ENCODE measurements at regions not wholly inside any gene's neighbourhood (a gene's known extent, or its start where the extent isn't known, plus 50 kb on each side); places are given as distances from the start of the nearest gene placed in this dataset.

- TF ChIP-seq PRDM2 (tag by site-specific recombination; IDR thresholded peaks at IDR 0.05; ENCODE audit: borderline replicate concordance) (no peak), HOXD13 (CRISPR knock-in tag; IDR thresholded peaks at IDR 0.05; ENCODE audit: borderline replicate concordance) (peak; percentile 79; the same call in 1 of the 2 replicates), GLI2 (tag by site-specific recombination; IDR thresholded peaks at IDR 0.05; ENCODE audit: borderline replicate concordance, low read depth) (no peak), ZNF140 (tag by site-specific recombination; IDR thresholded peaks at IDR 0.05) (no peak), BCL11B (tag by site-specific recombination; IDR thresholded peaks at IDR 0.05; ENCODE audit: low read depth) (no peak), ZNF837 (tag by site-specific recombination; IDR thresholded peaks at IDR 0.05) (no peak), PRDM1 (tag by site-specific recombination; IDR thresholded peaks at IDR 0.05) (0 out of 2 replicates have a peak, but pooled peaks have one; percentile 21), ZNF549 (tag by site-specific recombination; IDR thresholded peaks at IDR 0.05) (no peak), HIC1 (tag by site-specific recombination; IDR thresholded peaks at IDR 0.05) (0 out of 2 replicates have a peak, but pooled peaks have one; percentile 37), ZNF266 (tag by site-specific recombination; IDR thresholded peaks at IDR 0.05; ENCODE audit: low read depth) (no peak), YY2 (tag by site-specific recombination; IDR thresholded peaks at IDR 0.05) (no peak), YY1 (tag by site-specific recombination; IDR thresholded peaks at IDR 0.05) (no peak), ZNF366 (tag by site-specific recombination; conservative IDR thresholded peaks at IDR 0.05) (peak; percentile 31; the same call in 1 of the 2 replicates), ZNF114 (tag by site-specific recombination; IDR thresholded peaks at IDR 0.05) (no peak), ZNF423 (tag by site-specific recombination; IDR thresholded peaks at IDR 0.05) (no peak), BCL6B (tag by site-specific recombination; IDR thresholded peaks at IDR 0.05) (0 out of 2 replicates have a peak, but pooled peaks have one; percentile 39), GFI1B (tag by site-specific recombination; IDR thresholded peaks at IDR 0.05) (no peak), ZEB2 (tag by site-specific recombination; IDR thresholded peaks at IDR 0.05) (no peak), ZSCAN4 (tag by site-specific recombination; IDR thresholded peaks at IDR 0.05) (no peak), ZNF23 (tag by site-specific recombination; IDR thresholded peaks at IDR 0.05; ENCODE audit: borderline replicate concordance) (no peak), ZNF610 (tag by site-specific recombination; IDR thresholded peaks at IDR 0.05; ENCODE audit: borderline replicate concordance) (no peak), ZNF639 (tag by site-specific recombination; IDR thresholded peaks at IDR 0.05) (no peak), ZNF394 (tag by site-specific recombination; IDR thresholded peaks at IDR 0.05; ENCODE audit: borderline replicate concordance) (no peak), ZBTB48 (tag by site-specific recombination; IDR thresholded peaks at IDR 0.05) (no peak)
- TF ChIP-seq, protein P1, sequence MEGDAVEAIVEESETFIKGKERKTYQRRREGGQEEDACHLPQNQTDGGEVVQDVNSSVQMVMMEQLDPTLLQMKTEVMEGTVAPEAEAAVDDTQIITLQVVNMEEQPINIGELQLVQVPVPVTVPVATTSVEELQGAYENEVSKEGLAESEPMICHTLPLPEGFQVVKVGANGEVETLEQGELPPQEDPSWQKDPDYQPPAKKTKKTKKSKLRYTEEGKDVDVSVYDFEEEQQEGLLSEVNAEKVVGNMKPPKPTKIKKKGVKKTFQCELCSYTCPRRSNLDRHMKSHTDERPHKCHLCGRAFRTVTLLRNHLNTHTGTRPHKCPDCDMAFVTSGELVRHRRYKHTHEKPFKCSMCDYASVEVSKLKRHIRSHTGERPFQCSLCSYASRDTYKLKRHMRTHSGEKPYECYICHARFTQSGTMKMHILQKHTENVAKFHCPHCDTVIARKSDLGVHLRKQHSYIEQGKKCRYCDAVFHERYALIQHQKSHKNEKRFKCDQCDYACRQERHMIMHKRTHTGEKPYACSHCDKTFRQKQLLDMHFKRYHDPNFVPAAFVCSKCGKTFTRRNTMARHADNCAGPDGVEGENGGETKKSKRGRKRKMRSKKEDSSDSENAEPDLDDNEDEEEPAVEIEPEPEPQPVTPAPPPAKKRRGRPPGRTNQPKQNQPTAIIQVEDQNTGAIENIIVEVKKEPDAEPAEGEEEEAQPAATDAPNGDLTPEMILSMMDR (tag by site-specific recombination; IDR thresholded peaks at IDR 0.05), result no peak
- TF ChIP-seq, protein P2, sequence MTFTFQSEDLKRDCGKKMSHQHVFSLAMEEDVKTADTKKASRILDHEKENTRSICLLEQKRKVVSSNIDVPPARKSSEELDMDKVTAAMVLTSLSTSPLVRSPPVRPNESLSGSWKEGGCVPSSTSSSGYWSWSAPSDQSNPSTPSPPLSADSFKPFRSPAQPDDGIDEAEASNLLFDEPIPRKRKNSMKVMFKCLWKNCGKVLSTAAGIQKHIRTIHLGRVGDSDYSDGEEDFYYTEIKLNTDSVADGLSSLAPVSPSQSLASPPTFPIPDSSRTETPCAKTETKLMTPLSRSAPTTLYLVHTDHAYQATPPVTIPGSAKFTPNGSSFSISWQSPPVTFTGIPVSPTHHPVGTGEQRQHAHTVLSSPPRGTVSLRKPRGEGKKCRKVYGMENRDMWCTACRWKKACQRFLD (tag by site-specific recombination; IDR thresholded peaks at IDR 0.05), result no peak
These were observed 639.7 kb upstream of the C9orf72 start (continued) for GRCh38 chr9:28212979-28213378.

Measured in HEK293 (cell line).